Pancreas (tissue), 10 donors: ENCODE measurements at regions not wholly inside any gene's neighbourhood (a gene's known extent, or its start where the extent isn't known, plus 50 kb on each side); places are given as distances from the start of the nearest gene placed in this dataset.

Experiments used
- ATAC-seq, 4 donors: fragments of 200-7000 bp; cut with Tn5 transposase; one replicate each; pipeline versions ENCODE4 v1.8.0 to v1.9.1; 2020; ENCODE audit warnings: mild to moderate bottlenecking in 4 of 4, moderate library complexity in 4 of 4
- DNase-seq, 6 donors: peaks; one replicate each; pipeline ENCODE4 v3.0.0-alpha.2; 2020
- FAIRE-seq: peaks from 2 replicates; lab custom pipeline; 2012; peaks lifted over from hg19 to GRCh38; lab: Jason Lieb, UNC
- H3K27ac ChIP-seq, 4 donors: fragments of 200-600 bp; sonication (generic); 1 replicate in 3 of 4; 2 replicates in 1 of 4; pipeline versions ENCODE4 v1.5.0 to v1.8.0; 2020
- H3K27me3 ChIP-seq, 4 donors: fragments of 200-600 bp; one replicate each; pipeline ENCODE4 v1.8.0; 2021
- H3K36me3 ChIP-seq, 3 donors: fragments of 200-600 bp; sonication (generic) in 1 of 3; one replicate each; pipeline versions ENCODE4 v1.5.0 to v1.8.0; 2020 to 2021
- H3K4me1 ChIP-seq, 3 donors: fragments of 200-600 bp; one replicate each; pipeline ENCODE4 v1.8.0; 2021
- H3K4me3 ChIP-seq, 4 donors: fragments of 200-600 bp; sonication (generic) in 2 of 4; one replicate each; pipeline versions ENCODE4 v1.5.0 to v1.8.0; 2020 to 2021
- H3K9me3 ChIP-seq, 4 donors: fragments of 200-600 bp; one replicate each; pipeline ENCODE4 v1.8.0; 2021
- WGBS, 2 donors: extraction: QIAGEN DNeasy Blood & Tissue Kit; methylation state at CpG; one replicate each; pipeline ENCODE4 v1.1.7; 2013; 5-methylcytosine and 5-hydroxymethylcytosine counted together
- intact Hi-C, 3 donors: fragments of 100-400 bp; cut with DNase I; formaldehyde crosslinking; loops; one replicate each; pipeline versions ENCODE4 v1.11.1 to v1.14.2; 2022
- TF ChIP-seq, protein P1 (sequence below), 4 donors: fragments of 200-600 bp; sonication (generic) in 3 of 4; IDR thresholded peaks; one replicate each; pipeline versions ENCODE4 v1.5.0 to v1.8.0; 2021; ENCODE audit warnings: antibody characterized with exemption in 4 of 4
- donor health status: healthy with polysubstance abuse.
- donor health status: DM: no; HTN: no; CAD: no; lungs with moderate emphysema.
- donor health status: DM: no; HTN: no; CAD: no.
- donor health status: control.
- donor health status: control.
- donor health status: Bipolar disorder and iron deficiency.
- donor health status: DM: yes; HTN: yes; CAD: no.
- donor health status: DM: no; HTN: no; CAD: no.
- donor health status: DM: no; HTN: no; CAD: no.
- donor health status: DM: yes; HTN: yes; CAD: no.

DNA sequence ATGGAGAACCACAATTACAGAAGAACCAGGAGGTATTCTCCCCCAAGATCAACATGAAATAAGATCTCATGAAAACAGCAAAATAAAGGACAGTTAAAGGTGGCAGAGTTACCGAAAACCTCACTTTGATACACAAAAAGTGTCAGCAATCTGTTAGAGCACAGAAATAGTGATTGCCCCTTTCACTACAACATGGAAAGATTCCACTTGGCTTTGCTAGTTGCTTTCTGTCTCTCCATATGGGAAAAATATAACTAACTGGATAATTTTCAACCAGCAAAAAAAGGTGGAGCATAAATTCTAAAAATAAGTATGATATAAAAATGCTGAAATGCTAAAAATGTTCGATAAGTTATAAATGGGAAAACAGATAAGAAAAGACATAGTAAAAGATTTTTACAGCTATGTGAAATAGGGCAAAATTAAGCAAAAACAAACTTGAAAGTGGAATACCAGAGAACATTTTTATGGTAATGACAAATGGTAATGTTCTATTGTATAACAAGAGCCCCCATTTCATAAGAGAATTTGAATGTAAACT, 90.2 kb downstream of the GPR85 start:
- H3K4me3 ChIP-seq: no peak overlapping the region
- WGBS, 2 donors: 59 to 73% methylated on average over 2 of the region's 2 CpGs
- no peak for ATAC-seq
- no peaks in the 10 kb centered on the region for H3K9me3 ChIP-seq
- TF ChIP-seq, protein P1, sequence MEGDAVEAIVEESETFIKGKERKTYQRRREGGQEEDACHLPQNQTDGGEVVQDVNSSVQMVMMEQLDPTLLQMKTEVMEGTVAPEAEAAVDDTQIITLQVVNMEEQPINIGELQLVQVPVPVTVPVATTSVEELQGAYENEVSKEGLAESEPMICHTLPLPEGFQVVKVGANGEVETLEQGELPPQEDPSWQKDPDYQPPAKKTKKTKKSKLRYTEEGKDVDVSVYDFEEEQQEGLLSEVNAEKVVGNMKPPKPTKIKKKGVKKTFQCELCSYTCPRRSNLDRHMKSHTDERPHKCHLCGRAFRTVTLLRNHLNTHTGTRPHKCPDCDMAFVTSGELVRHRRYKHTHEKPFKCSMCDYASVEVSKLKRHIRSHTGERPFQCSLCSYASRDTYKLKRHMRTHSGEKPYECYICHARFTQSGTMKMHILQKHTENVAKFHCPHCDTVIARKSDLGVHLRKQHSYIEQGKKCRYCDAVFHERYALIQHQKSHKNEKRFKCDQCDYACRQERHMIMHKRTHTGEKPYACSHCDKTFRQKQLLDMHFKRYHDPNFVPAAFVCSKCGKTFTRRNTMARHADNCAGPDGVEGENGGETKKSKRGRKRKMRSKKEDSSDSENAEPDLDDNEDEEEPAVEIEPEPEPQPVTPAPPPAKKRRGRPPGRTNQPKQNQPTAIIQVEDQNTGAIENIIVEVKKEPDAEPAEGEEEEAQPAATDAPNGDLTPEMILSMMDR (IDR thresholded peaks at IDR 0.05): no peak
- H3K4me1 ChIP-seq: no peaks in the 10 kb centered on the region
- DNase-seq: no peak
- intact Hi-C loops: no loop called here
- H3K27ac ChIP-seq: no peak overlapping the region
- no peak for FAIRE-seq
- no peaks in the 10 kb centered on the region for H3K36me3 ChIP-seq
- no peaks in the 10 kb centered on the region for H3K27me3 ChIP-seq

- Histone ChIP-seq H3K4me1 (no peaks in the 10 kb centered on the region), H3K4me3 (no peak overlapping the region), H3K27me3 (no peaks in the 10 kb centered on the region), H3K9me3 (no peaks in the 10 kb centered on the region), H3K36me3 (no peaks in the 10 kb centered on the region), H3K27ac (no peak overlapping the region)
- intact Hi-C loops: no loop called here
- TF ChIP-seq, protein P1 (IDR thresholded peaks at IDR 0.05): no peak
- DNase-seq (no peak), FAIRE-seq (no peak), ATAC-seq (no peak)
- WGBS, 2 donors: 70 to 92% methylated on average over 3 of the region's 3 CpGs
These were observed 91.4 kb downstream of the GPR85 start for GRCh38 chr7:112995059-112995824.

GRCh38 chr7:112994656-112995055, 92.0 kb downstream of the GPR85 start:
- WGBS, 2 donors: 83 to 93% methylated on average over 3 of the region's 3 CpGs
- Histone ChIP-seq H3K4me1 (no peaks in the 10 kb centered on the region), H3K27ac (no peak overlapping the region), H3K4me3 (no peak overlapping the region), H3K27me3 (no peaks in the 10 kb centered on the region), H3K36me3 (no peaks in the 10 kb centered on the region), H3K9me3 (no peaks in the 10 kb centered on the region)
- DNase-seq (no peak), FAIRE-seq (no peak), ATAC-seq (no peak)
- intact Hi-C loops: no loop called here
- TF ChIP-seq, protein P1 (IDR thresholded peaks at IDR 0.05): no peak

DNA sequence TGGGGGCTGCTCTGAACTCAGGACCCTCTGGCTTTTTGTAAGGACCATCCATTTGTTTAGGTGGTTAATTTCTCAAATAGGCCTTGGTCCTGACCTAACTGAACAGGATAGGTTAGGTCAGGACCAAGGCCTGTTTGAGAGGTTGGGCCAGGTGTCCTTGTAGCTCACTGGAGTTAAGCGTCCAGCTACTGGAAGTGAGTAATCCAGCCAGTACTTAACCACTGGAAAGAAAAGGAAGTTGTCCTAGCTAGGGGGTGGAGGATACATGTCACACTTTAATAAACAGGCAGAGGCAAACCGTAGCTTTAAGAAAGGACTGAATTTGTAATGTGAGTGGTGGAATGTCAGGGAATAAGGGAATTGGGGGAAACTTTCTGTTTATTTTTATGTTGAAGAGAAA, 96.0 kb downstream of the GPR85 start:
- 62 to 79% methylated on average over 2 of the region's 2 CpGs for WGBS, 2 donors
- H3K27me3 ChIP-seq: no peaks in the 10 kb centered on the region
- no peaks in the 10 kb centered on the region for H3K9me3 ChIP-seq
- DNase-seq (no peak), FAIRE-seq (no peak), ATAC-seq (no peak)
- no peaks in the 10 kb centered on the region for H3K36me3 ChIP-seq
- intact Hi-C loops: no loop called here
- H3K27ac ChIP-seq: no peak overlapping the region
- TF ChIP-seq, protein P1 (IDR thresholded peaks at IDR 0.05): no peak
- no peaks in the 10 kb centered on the region for H3K4me1 ChIP-seq
- H3K4me3 ChIP-seq: no peak overlapping the region

GRCh38 chr7:112989531-112989930, 97.1 kb downstream of the GPR85 start:
- no peak for ATAC-seq
- no peak for FAIRE-seq
- Histone ChIP-seq H3K4me1 (no peaks in the 10 kb centered on the region), H3K27me3 (no peaks in the 10 kb centered on the region), H3K27ac (no peak overlapping the region), H3K9me3 (no peaks in the 10 kb centered on the region), H3K4me3 (no peak overlapping the region), H3K36me3 (no peaks in the 10 kb centered on the region)
- no peak for DNase-seq
- intact Hi-C loops: no loop called here
- TF ChIP-seq, protein P1 (IDR thresholded peaks at IDR 0.05): no peak
